ENCODE measurements at regions not wholly inside any gene's neighbourhood (a gene's known extent, or its start where the extent isn't known, plus 50 kb on each side); places are given as distances from the start of the nearest gene placed in this dataset.

DNA sequence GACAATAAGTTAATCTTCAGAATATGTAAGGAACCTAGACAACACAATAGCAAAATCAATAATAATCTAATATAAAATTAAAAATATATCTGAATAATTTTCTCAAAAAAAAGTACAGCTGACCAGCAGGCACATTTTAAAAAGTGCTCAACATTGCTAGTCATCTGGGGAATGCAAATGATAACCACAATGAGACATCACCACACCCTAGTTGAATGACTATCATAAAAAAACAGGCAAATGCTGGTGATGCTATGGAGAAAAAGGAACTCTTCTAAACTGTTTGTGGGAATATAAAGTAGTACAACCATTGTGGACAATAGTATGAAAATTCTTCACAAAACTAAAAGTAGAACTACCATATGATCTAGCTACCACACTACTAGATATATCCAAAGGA, 956.9 kb upstream of the NDST4 start:
- TF ChIP-seq CTCF (IDR thresholded peaks at IDR 0.05) (no peak), ZFX (IDR thresholded peaks at IDR 0.05; ENCODE audit: borderline replicate concordance) (no peak)

GRCh38 chr4:116066711-116067245, 953.4 kb upstream of the NDST4 start:
- TF ChIP-seq ZFX (IDR thresholded peaks at IDR 0.05; ENCODE audit: borderline replicate concordance), result no peak
- TF ChIP-seq CTCF (IDR thresholded peaks at IDR 0.05), result no peak
- no peak overlapping the region for H3K27ac ChIP-seq

More for the DNA sequence above, 956.9 kb upstream of the NDST4 start:
- H3K27ac ChIP-seq, result no peak overlapping the region

DNA sequence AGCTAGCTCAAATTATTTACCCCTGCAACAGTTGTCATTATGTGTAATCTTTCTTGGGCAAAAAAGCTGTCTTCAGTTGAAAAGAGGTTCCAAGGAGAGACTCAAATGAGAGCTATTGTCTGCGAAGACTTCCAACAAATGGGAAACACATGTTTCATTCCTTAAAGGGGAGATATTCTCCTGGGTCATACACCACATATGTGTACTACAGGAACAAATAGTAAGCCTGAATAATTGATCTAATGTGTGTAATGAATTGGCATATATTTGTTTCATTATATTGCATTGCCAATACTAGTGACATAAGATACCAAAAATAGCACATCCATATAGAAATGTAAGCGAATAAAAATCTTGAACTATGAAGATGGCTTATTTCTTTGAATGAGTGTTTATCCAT, 950.9 kb upstream of the NDST4 start:
- no peak overlapping the region for H3K27ac ChIP-seq
- no peak for TF ChIP-seq ZFX (IDR thresholded peaks at IDR 0.05; ENCODE audit: borderline replicate concordance)
- TF ChIP-seq CTCF (IDR thresholded peaks at IDR 0.05), result no peak

- no peak for TF ChIP-seq CTCF (IDR thresholded peaks at IDR 0.05)
- no peak for TF ChIP-seq ZFX (IDR thresholded peaks at IDR 0.05; ENCODE audit: borderline replicate concordance)
- no peak overlapping the region for H3K27ac ChIP-seq
Measured at GRCh38 chr4:116059361-116059760, 945.9 kb upstream of the NDST4 start.

DNA sequence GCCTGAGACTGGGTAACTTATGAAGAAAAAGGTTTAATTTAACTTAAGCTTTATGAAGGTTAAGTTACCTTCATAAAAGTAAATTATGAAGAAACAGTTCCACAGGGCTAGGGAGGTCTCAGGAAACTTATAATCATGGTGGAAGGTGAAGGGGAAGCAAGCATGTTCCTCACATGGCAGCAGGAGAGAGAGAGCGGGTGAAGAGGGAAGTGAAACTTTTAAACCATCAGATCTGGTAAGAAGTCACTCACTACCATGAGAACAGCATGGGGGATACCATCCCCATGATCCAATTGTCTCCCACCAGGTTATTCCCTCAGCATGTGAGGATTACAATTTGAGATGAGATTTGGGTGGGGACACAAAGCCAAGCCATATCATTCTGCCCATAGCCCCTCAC, 944.7 kb upstream of the NDST4 start:
- TF ChIP-seq CTCF (IDR thresholded peaks at IDR 0.05) (no peak), ZFX (IDR thresholded peaks at IDR 0.05; ENCODE audit: borderline replicate concordance) (no peak)
- no peak overlapping the region for H3K27ac ChIP-seq

GRCh38 chr4:116055857-116056827, 942.7 kb upstream of the NDST4 start:
- TF ChIP-seq ZFX (IDR thresholded peaks at IDR 0.05; ENCODE audit: borderline replicate concordance) (no peak), CTCF (IDR thresholded peaks at IDR 0.05) (peak; percentile 75)
- H3K27ac ChIP-seq, result no peak overlapping the region

- TF ChIP-seq CTCF (IDR thresholded peaks at IDR 0.05) (no peak), ZFX (IDR thresholded peaks at IDR 0.05; ENCODE audit: borderline replicate concordance) (no peak)
Measured at GRCh38 chr4:116027311-116027710, 913.9 kb upstream of the NDST4 start.

More at GRCh38 chr4:116027311-116027710, 913.9 kb upstream of the NDST4 start:
- H3K27ac ChIP-seq, result no peak overlapping the region

All from 22Rv1 (cell line).